Gastroesophageal sphincter (tissue), 3 donors: ENCODE measurements at regions not wholly inside any gene's neighbourhood (a gene's known extent, or its start where the extent isn't known, plus 50 kb on each side); places are given as distances from the start of the nearest gene placed in this dataset.

ENCODE experiments used
- CTCF ChIP-seq, 4 experiments: fragments of 200-600 bp in 2 of 4; fragments of 450-650 bp in 2 of 4; sonication (generic) in 1 of 4; IDR thresholded peaks; one replicate each; pipeline ENCODE4 v1.5.1; 2017 to 2019; ENCODE audit warnings: antibody characterized with exemption in 4 of 4, mild to moderate bottlenecking in 2 of 4, moderate library complexity in 2 of 4
- EP300 ChIP-seq: sonication (generic); formaldehyde crosslinking; IDR thresholded peaks from one replicate; pipeline ENCODE4 v1.6.1; 2017; ENCODE audit warnings: antibody characterized with exemption, mild to moderate bottlenecking
- POLR2AphosphoS5 ChIP-seq: sonication (generic); formaldehyde crosslinking; IDR thresholded peaks from one replicate; pipeline ENCODE4 v1.6.1; 2017; ENCODE audit warnings: antibody characterized with exemption

- TF ChIP-seq EP300 (no peak), CTCF (IDR thresholded peaks at IDR 0.05) (no peak), POLR2AphosphoS5 (no peak)
Observed at GRCh38 chr12:4050340-4050739, 177.1 kb upstream of the PARP11 start.
